A549 (cell line): ENCODE measurements at regions not wholly inside any gene's neighbourhood (a gene's known extent, or its start where the extent isn't known, plus 50 kb on each side); places are given as distances from the start of the nearest gene placed in this dataset.

ENCODE experiments used
- ATAC-seq, 2 experiments: fragments of 200-7000 bp in 1 of 2; fragments of >200 bp in 1 of 2; cut with Nextera tagmentation in 1 of 2; cut with Tn5 transposase in 1 of 2; 3 replicates each; pipeline versions ENCODE4 v1.8.0 to v1.9.1; 2018 to 2020; ENCODE audit warnings: mild to moderate bottlenecking in 1 of 2, moderate library complexity in 1 of 2
- CTCF ChIA-PET: fragments of 300-600 bp; sonication (Branson Sonifier 250); formaldehyde crosslinking; extraction: SDS; loops from one replicate; lab custom pipeline; 2021; ENCODE audit warnings: antibody characterized with exemption, inconsistent platforms; lab: Yijun Ruan, JAX
- POLR2A ChIA-PET: fragments of 350-600 bp; formaldehyde crosslinking; extraction: SDS; loops from one replicate; lab custom pipeline; 2021; ENCODE audit warnings: antibody characterized with exemption, inconsistent platforms; lab: Yijun Ruan, JAX
- DNase-seq, 2 experiments: peaks; one replicate each; pipeline versions ENCODE4 v3.0.0 to v3.0.0-alpha.2; 2011 to 2016; ENCODE audit warnings: low read depth in 1 of 2, low spot score in 1 of 2
- FAIRE-seq: peaks from 2 replicates; lab custom pipeline; 2011; peaks lifted over from hg19 to GRCh38; lab: Jason Lieb, UNC
- H3K27ac ChIP-seq, 2 experiments: fragments of >200 bp; sonication (Bioruptor Twin); formaldehyde crosslinking; 3 replicates each; pipeline ENCODE4 v1.5.1; 2016 to 2017
- H3K4me1 ChIP-seq: fragments of >200 bp; sonication (Bioruptor Twin); formaldehyde crosslinking; 3 replicates; pipeline ENCODE4 v1.6.1; 2016
- H3K4me2 ChIP-seq: fragments of >200 bp; sonication (Bioruptor Twin); formaldehyde crosslinking; 3 replicates; pipeline ENCODE4 v1.6.1; 2016
- H3K4me3 ChIP-seq: fragments of >200 bp; sonication (Bioruptor Twin); formaldehyde crosslinking; 3 replicates; pipeline ENCODE4 v1.5.1; 2016
- H3K9me3 ChIP-seq: fragments of >200 bp; sonication (Bioruptor Twin); formaldehyde crosslinking; 3 replicates; pipeline ENCODE4 v1.6.1; 2016
- BHLHE40 ChIP-seq: IDR thresholded peaks from 2 replicates; pipeline ENCODE4 v1.6.1; 2012; ENCODE audit warnings: low read depth, low read length, inconsistent platforms
- CEBPB ChIP-seq, 2 experiments: fragments of >200 bp in 1 of 2; sonication (Bioruptor Twin) in 1 of 2; formaldehyde crosslinking in 1 of 2; IDR thresholded peaks; 2 replicates each; pipeline ENCODE4 v1.6.1; 2012 to 2016
- E2F6 ChIP-seq: IDR thresholded peaks from 2 replicates; pipeline ENCODE4 v1.6.1; 2012; ENCODE audit warnings: low read depth, borderline replicate concordance
- ELK1 ChIP-seq: fragments of 150-350 bp; IDR thresholded peaks from 2 replicates; pipeline ENCODE4 v1.6.1; 2014; ENCODE audit warnings: low read depth, mild to moderate bottlenecking, low read length
- ESRRA ChIP-seq: fragments of 150-350 bp; IDR thresholded peaks from 2 replicates; pipeline ENCODE4 v1.6.1; 2014; ENCODE audit warnings: mild to moderate bottlenecking, low read length, borderline replicate concordance
- FOSL2 ChIP-seq, 2 experiments: fragments of 450-650 bp in 1 of 2; fragments of >200 bp in 1 of 2; sonication (Bioruptor Twin) in 1 of 2; formaldehyde crosslinking; IDR thresholded peaks; 2 replicates each; pipeline versions ENCODE4 v1.5.0 to v1.6.1; 2016 to 2020; ENCODE audit warnings: mild to moderate bottlenecking in 1 of 2, moderate library complexity in 1 of 2
- FOXS1 ChIP-seq: fragments of 250-450 bp; sonication (Bioruptor Pico); IDR thresholded peaks from 2 replicates; pipeline ENCODE4 v1.5.0; 2020; ENCODE audit warnings: mild to moderate bottlenecking, moderate library complexity
- HDAC2 ChIP-seq: fragments of 200-600 bp; sonication (generic); IDR thresholded peaks from 2 replicates; pipeline ENCODE4 v1.6.1; 2016
- HES2 ChIP-seq: fragments of >200 bp; sonication (Bioruptor Twin); formaldehyde crosslinking; IDR thresholded peaks from 2 replicates; pipeline ENCODE4 v1.6.1; 2016
- HEYL ChIP-seq: fragments of 250-450 bp; sonication (Bioruptor Pico); IDR thresholded peaks from 2 replicates; pipeline ENCODE4 v1.8.0; 2021; ENCODE audit warnings: mild to moderate bottlenecking, moderate library complexity
- HOXB5 ChIP-seq: fragments of 250-450 bp; sonication (Bioruptor Pico); IDR thresholded peaks from 2 replicates; pipeline ENCODE4 v1.5.0; 2020; ENCODE audit warnings: mild to moderate bottlenecking, moderate library complexity
- MAFK ChIP-seq: fragments of 450-650 bp; IDR thresholded peaks from 2 replicates; pipeline ENCODE4 v1.6.1; 2014; ENCODE audit not compliant: partially characterized antibody
- MAZ ChIP-seq: fragments of 150-350 bp; IDR thresholded peaks from 2 replicates; pipeline ENCODE4 v1.6.1; 2014; ENCODE audit warnings: antibody characterized with exemption, low read depth, low read length, borderline replicate concordance
- NR3C1 ChIP-seq: fragments of >200 bp; sonication (Bioruptor Twin); formaldehyde crosslinking; IDR thresholded peaks from 3 replicates; pipeline ENCODE4 v1.6.1; 2017
- POLR2AphosphoS2 ChIP-seq: conservative IDR thresholded peaks from 2 replicates; pipeline ENCODE4 v1.6.1; 2012; ENCODE audit warnings: low read length, improper control_type of control experiment, inconsistent platforms
- RAD21 ChIP-seq, 2 experiments: fragments of >200 bp in 1 of 2; sonication (Bioruptor Twin) in 1 of 2; formaldehyde crosslinking in 1 of 2; IDR thresholded peaks in 1 of 2; conservative IDR thresholded peaks in 1 of 2; 2 replicates in 1 of 2; 3 replicates in 1 of 2; pipeline ENCODE4 v1.6.1; 2012 to 2018; ENCODE audit warnings: inconsistent platforms in 1 of 2
- RCOR1 ChIP-seq: fragments of 150-350 bp; IDR thresholded peaks from 2 replicates; pipeline ENCODE4 v1.6.1; 2014; ENCODE audit warnings: antibody characterized with exemption, low read length, low read depth
- RFX5 ChIP-seq: fragments of 450-650 bp; IDR thresholded peaks from 2 replicates; pipeline ENCODE4 v1.7.1; 2014; ENCODE audit warnings: antibody characterized with exemption, mild to moderate bottlenecking, moderate library complexity
- SREBF2 ChIP-seq: fragments of 450-650 bp; IDR thresholded peaks from 2 replicates; pipeline ENCODE4 v1.6.1; 2014; ENCODE audit warnings: mild to moderate bottlenecking, moderate library complexity
- ZFP36 ChIP-seq: fragments of 450-650 bp; IDR thresholded peaks from 2 replicates; pipeline ENCODE4 v1.6.1; 2014; ENCODE audit warnings: borderline replicate concordance; ENCODE audit not compliant: partially characterized antibody
- WGBS: methylation state at CpG from one replicate; pipeline ENCODE4 v1.1.6; 2017; ENCODE audit errors: missing lambda C conversion rate; 5-methylcytosine and 5-hydroxymethylcytosine counted together
- TF ChIP-seq, protein P1 (sequence below): IDR thresholded peaks from 2 replicates; pipeline ENCODE4 v1.6.1; 2012
- TF ChIP-seq, protein P2 (sequence below): fragments of >200 bp; sonication (Bioruptor Twin); formaldehyde crosslinking; IDR thresholded peaks from 3 replicates; pipeline ENCODE4 v1.5.1; 2016

GRCh38 chr13:47233734-47234133 lies 336.9 kb upstream of the HTR2A start:
- Histone ChIP-seq H3K4me3 (no peak overlapping the region), H3K27ac (no peak overlapping the region), H3K4me1 (no peaks in the 10 kb centered on the region), H3K4me2 (no peak overlapping the region), H3K9me3 (no peaks in the 10 kb centered on the region)
- POLR2A ChIA-PET, result no interaction called here
- ATAC-seq (no peak), DNase-seq (no peak), FAIRE-seq (no peak)
- no peak for TF ChIP-seq RAD21 (conservative IDR thresholded peaks at IDR 0.05 in 1 of 2, IDR thresholded peaks at IDR 0.05 in 1 of 2)
- no peak for TF ChIP-seq FOXS1 (CRISPR knock-in tag)
- no peak for TF ChIP-seq RCOR1
- no peak for TF ChIP-seq HES2
- TF ChIP-seq, protein P1, sequence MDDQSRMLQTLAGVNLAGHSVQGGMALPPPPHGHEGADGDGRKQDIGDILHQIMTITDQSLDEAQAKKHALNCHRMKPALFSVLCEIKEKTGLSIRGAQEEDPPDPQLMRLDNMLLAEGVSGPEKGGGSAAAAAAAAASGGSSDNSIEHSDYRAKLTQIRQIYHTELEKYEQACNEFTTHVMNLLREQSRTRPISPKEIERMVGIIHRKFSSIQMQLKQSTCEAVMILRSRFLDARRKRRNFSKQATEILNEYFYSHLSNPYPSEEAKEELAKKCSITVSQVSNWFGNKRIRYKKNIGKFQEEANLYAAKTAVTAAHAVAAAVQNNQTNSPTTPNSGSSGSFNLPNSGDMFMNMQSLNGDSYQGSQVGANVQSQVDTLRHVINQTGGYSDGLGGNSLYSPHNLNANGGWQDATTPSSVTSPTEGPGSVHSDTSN, result no peak
- TF ChIP-seq, protein P2, sequence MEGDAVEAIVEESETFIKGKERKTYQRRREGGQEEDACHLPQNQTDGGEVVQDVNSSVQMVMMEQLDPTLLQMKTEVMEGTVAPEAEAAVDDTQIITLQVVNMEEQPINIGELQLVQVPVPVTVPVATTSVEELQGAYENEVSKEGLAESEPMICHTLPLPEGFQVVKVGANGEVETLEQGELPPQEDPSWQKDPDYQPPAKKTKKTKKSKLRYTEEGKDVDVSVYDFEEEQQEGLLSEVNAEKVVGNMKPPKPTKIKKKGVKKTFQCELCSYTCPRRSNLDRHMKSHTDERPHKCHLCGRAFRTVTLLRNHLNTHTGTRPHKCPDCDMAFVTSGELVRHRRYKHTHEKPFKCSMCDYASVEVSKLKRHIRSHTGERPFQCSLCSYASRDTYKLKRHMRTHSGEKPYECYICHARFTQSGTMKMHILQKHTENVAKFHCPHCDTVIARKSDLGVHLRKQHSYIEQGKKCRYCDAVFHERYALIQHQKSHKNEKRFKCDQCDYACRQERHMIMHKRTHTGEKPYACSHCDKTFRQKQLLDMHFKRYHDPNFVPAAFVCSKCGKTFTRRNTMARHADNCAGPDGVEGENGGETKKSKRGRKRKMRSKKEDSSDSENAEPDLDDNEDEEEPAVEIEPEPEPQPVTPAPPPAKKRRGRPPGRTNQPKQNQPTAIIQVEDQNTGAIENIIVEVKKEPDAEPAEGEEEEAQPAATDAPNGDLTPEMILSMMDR, result no peak
- no peak for TF ChIP-seq NR3C1
- TF ChIP-seq ZFP36, result no peak
- TF ChIP-seq SREBF2, result no peak
- TF ChIP-seq FOSL2 (IDR thresholded peaks at IDR 0.05), result no peak
- TF ChIP-seq FOSL2 (CRISPR knock-in tag; IDR thresholded peaks at IDR 0.05), result no peak
- TF ChIP-seq CEBPB (IDR thresholded peaks at IDR 0.05), result no peak
- no peak for TF ChIP-seq MAFK
- no peak for TF ChIP-seq BHLHE40
- TF ChIP-seq E2F6, result no peak
- CTCF ChIA-PET, result no interaction called here
- WGBS, result 0% methylated on average over 1 of the region's 1 CpG

DNA sequence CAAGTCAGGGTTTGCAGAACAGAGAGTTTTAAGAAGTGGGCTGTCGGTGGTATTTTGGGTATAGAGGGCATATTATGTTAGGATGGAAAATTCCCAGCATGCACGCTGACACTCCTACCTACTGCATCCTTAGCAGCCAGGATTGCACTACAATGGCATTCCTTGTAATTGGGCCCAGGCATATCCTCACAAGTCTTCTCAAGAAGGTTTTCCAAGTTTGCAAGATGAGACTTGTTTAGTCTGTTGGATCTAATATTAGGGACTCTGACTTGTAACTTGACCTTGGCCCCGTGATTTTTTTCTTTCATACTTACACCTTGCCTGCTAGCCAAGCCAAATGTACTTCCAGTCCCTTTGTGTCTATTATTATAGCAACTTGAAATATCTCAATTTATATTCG lies 335.7 kb upstream of the HTR2A start:
- FAIRE-seq (no peak), DNase-seq (no peak), ATAC-seq (no peak)
- Histone ChIP-seq H3K4me1 (no peaks in the 10 kb centered on the region), H3K4me3 (no peak overlapping the region), H3K9me3 (no peaks in the 10 kb centered on the region), H3K27ac (no peak overlapping the region), H3K4me2 (no peak overlapping the region)
- WGBS, result 4% methylated on average over 4 of the region's 4 CpGs
- TF ChIP-seq ELK1 (no peak), RFX5 (no peak), ESRRA (no peak), CEBPB (IDR thresholded peaks at IDR 0.05) (no peak), HEYL (CRISPR knock-in tag) (no peak), HDAC2 (no peak), HOXB5 (CRISPR knock-in tag) (no peak), MAZ (no peak), ZFP36 (no peak), POLR2AphosphoS2 (no peak)
- TF ChIP-seq, protein P2, result no peak
- ChIA-PET CTCF (no interaction called here), POLR2A (no interaction called here)
